Panc1 (cell line): ENCODE measurements at regions not wholly inside any gene's neighbourhood (a gene's known extent, or its start where the extent isn't known, plus 50 kb on each side); places are given as distances from the start of the nearest gene placed in this dataset.

Experiments
- ATAC-seq: fragments of 200-7000 bp; cut with Tn5 transposase; 2 replicates; pipeline ENCODE4 v1.9.1; 2020; ENCODE audit warnings: mild to moderate bottlenecking, moderate library complexity
- BruUV-seq: library from RNA; stranded (reverse); fragments of 400-500 nt; replicated peaks from 2 replicates; lab custom pipeline; 2021; lab: Mats Ljungman, UMichigan
- CTCF ChIA-PET: fragments of 300-600 bp; sonication (Branson Sonifier 250); formaldehyde crosslinking; loops from one replicate; lab custom pipeline; 2022; ENCODE audit warnings: antibody characterized with exemption; lab: Charles Lee
- POLR2A ChIA-PET: fragments of 300-600 bp; sonication (Branson Sonifier 250); formaldehyde crosslinking; loops from one replicate; lab custom pipeline; 2022; ENCODE audit warnings: antibody characterized with exemption; lab: Charles Lee
- DNase-seq: peaks from one replicate; pipeline ENCODE4 v3.0.0-alpha.2; 2010; ENCODE audit warnings: low read depth, low spot score
- H3K27ac ChIP-seq: 2 replicates; pipeline ENCODE4 v1.5.1; 2011; ENCODE audit warnings: mild to moderate bottlenecking, low read length, inconsistent platforms
- H3K27me3 ChIP-seq: fragments of 200-500 bp; sonication (Bioruptor generic); 2 replicates; pipeline ENCODE4 v1.6.0; 2014; ENCODE audit warnings: low read length, inconsistent platforms; ENCODE audit not compliant: control insufficient read depth, insufficient read depth
- H3K36me3 ChIP-seq: fragments of 200-500 bp; sonication (Bioruptor generic); 2 replicates; pipeline ENCODE4 v1.5.1; 2014; ENCODE audit warnings: inconsistent platforms, mild to moderate bottlenecking, low read length, moderate library complexity; ENCODE audit not compliant: control insufficient read depth, insufficient read depth
- H3K4me1 ChIP-seq: 2 replicates; pipeline ENCODE4 v1.5.1; 2011; ENCODE audit warnings: inconsistent platforms, mild to moderate bottlenecking, low read length, moderate library complexity; ENCODE audit not compliant: control insufficient read depth, insufficient read depth
- H3K4me3 ChIP-seq, 2 experiments: 2 replicates each; pipeline ENCODE4 v1.5.1; 2011 to 2012; ENCODE audit warnings: low read depth in 2 of 2, low read length in 2 of 2, mild to moderate bottlenecking in 2 of 2, inconsistent platforms in 1 of 2, moderate library complexity in 1 of 2
- H3K9me3 ChIP-seq: fragments of 200-500 bp; sonication (Bioruptor generic); 2 replicates; pipeline ENCODE4 v1.5.1; 2014; ENCODE audit warnings: low read depth, mild to moderate bottlenecking, inconsistent platforms, low read length, moderate library complexity; ENCODE audit not compliant: control insufficient read depth, insufficient read depth
- CTCF ChIP-seq: fragments of 450-650 bp; IDR thresholded peaks from 2 replicates; pipeline ENCODE4 v1.5.1; 2017; ENCODE audit warnings: mild to moderate bottlenecking
- POLR2AphosphoS5 ChIP-seq: IDR thresholded peaks from 2 replicates; pipeline ENCODE4 v1.6.1; 2012; ENCODE audit warnings: mild to moderate bottlenecking, low read depth, low read length, moderate library complexity
- REST ChIP-seq, 2 experiments: IDR thresholded peaks; 2 replicates each; pipeline ENCODE4 v1.6.1; 2011 to 2012; ENCODE audit warnings: low read depth in 2 of 2, control low read depth in 1 of 2, low read length in 1 of 2, mild to moderate bottlenecking in 1 of 2, moderate library complexity in 1 of 2; ENCODE audit not compliant: insufficient read depth in 1 of 2
- SIN3A ChIP-seq: IDR thresholded peaks from 2 replicates; pipeline ENCODE4 v1.6.1; 2012; ENCODE audit warnings: low read depth, mild to moderate bottlenecking, low read length, moderate library complexity, borderline replicate concordance; ENCODE audit not compliant: insufficient read depth
- TCF7L2 ChIP-seq: IDR thresholded peaks from 2 replicates; pipeline ENCODE4 v1.6.1; 2011; ENCODE audit warnings: mild to moderate bottlenecking, low read depth, low read length, inconsistent platforms
- in situ Hi-C: cut with HindIII; loops from 2 replicates; pipeline ENCODE4 v1.10.0; 2016; ENCODE audit warnings: low sequenced_read_pairs, low pct_unique_long_range_greater_than_20kb
- intact Hi-C: fragments of 100-400 bp; cut with micrococcal nuclease; formaldehyde crosslinking; loops from one replicate; pipeline ENCODE4 v1.10.0; 2022; ENCODE audit not compliant: unreplicated experiment

- CTCF ChIA-PET: no interaction called here
- ATAC-seq: no peak
- in situ Hi-C loops (no loop called here), intact Hi-C loops (loop anchor here (10.0 kb wide), 1 partner anchor 791 kb away; no protein-coding TSS in a partner anchor)
- POLR2A ChIA-PET: no interaction called here
- no peaks in the 10 kb centered on the region for H3K9me3 ChIP-seq
- H3K27me3 ChIP-seq: no peaks in the 10 kb centered on the region
- no peak for DNase-seq
- no peak overlapping the region for H3K27ac ChIP-seq
- H3K36me3 ChIP-seq: no peaks in the 10 kb centered on the region
- H3K4me1 ChIP-seq: no peaks in the 10 kb centered on the region
- no peak overlapping the region for H3K4me3 ChIP-seq
- no peak for TF ChIP-seq POLR2AphosphoS5
- TF ChIP-seq REST (IDR thresholded peaks at IDR 0.05; ENCODE audit: insufficient read depth in 1 of 2, low read depth in 2 of 2, low read length in 1 of 2): no peak
- no peak for TF ChIP-seq SIN3A
- TF ChIP-seq CTCF: no peak
- no peak for TF ChIP-seq TCF7L2
- no TSS peak for BruUV-seq
These were observed 105.3 kb downstream of the SALL1 start for GRCh38 chr16:51045794-51046193.

GRCh38 chr16:51045186-51045585 lies 105.9 kb downstream of the SALL1 start:
- intact Hi-C loops: loop anchor here (10.0 kb wide), 1 partner anchor 790 kb away; no protein-coding TSS in a partner anchor
- TF ChIP-seq SIN3A (no peak), POLR2AphosphoS5 (no peak), REST (IDR thresholded peaks at IDR 0.05; ENCODE audit: insufficient read depth in 1 of 2, low read depth in 2 of 2, low read length in 1 of 2) (no peak), TCF7L2 (no peak), CTCF (no peak)
- CTCF ChIA-PET: no interaction called here
- DNase-seq (no peak), ATAC-seq (no peak)
- in situ Hi-C loops: no loop called here
- Histone ChIP-seq H3K4me1 (no peaks in the 10 kb centered on the region), H3K36me3 (no peaks in the 10 kb centered on the region), H3K9me3 (no peaks in the 10 kb centered on the region), H3K27me3 (no peaks in the 10 kb centered on the region), H3K4me3 (no peak overlapping the region), H3K27ac (no peak overlapping the region)
- no TSS peak for BruUV-seq
- POLR2A ChIA-PET: no interaction called here
